Upper lobe of left lung (tissue), 4 donors: ENCODE measurements at regions not wholly inside any gene's neighbourhood (a gene's known extent, or its start where the extent isn't known, plus 50 kb on each side); places are given as distances from the start of the nearest gene placed in this dataset.

Source experiments
- EP300 ChIP-seq, 4 donors: sonication (generic); formaldehyde crosslinking; IDR thresholded peaks; one replicate each; pipeline ENCODE4 v1.5.1; 2017; ENCODE audit warnings: antibody characterized with exemption in 4 of 4, control low read depth in 2 of 4
- POLR2A ChIP-seq, 4 donors: fragments of 450-650 bp; IDR thresholded peaks; one replicate each; pipeline ENCODE4 v1.5.1; 2016 to 2017; ENCODE audit warnings: antibody characterized with exemption in 4 of 4, mild to moderate bottlenecking in 2 of 4
- TF ChIP-seq, protein P1 (sequence below), 6 experiments: fragments of 450-650 bp in 4 of 6; fragments of 200-600 bp in 2 of 6; sonication (generic) in 2 of 6; IDR thresholded peaks; one replicate each; pipeline ENCODE4 v1.5.1; 2016 to 2019; ENCODE audit warnings: antibody characterized with exemption in 6 of 6

DNA sequence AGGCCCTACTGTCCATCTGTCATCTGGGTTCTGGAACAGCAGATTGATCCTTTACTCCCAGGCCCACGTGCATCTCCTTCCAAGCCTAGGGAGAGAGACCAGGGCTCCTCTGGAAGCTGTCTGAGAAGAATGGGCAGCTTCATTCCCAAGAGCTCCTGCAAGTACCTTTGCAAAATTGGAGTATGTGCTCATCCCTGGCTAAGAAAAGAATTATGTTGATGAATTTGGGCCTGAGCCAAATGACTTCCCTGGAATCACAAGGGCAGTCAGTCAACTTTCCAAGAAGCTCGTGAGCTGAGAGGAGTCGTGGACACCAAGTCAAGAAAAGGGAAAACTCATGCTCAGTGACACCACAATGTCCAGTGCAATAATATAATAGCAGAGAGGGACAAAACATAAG lies 54.6 kb upstream of the AKAP12 start:
- TF ChIP-seq, protein P1, sequence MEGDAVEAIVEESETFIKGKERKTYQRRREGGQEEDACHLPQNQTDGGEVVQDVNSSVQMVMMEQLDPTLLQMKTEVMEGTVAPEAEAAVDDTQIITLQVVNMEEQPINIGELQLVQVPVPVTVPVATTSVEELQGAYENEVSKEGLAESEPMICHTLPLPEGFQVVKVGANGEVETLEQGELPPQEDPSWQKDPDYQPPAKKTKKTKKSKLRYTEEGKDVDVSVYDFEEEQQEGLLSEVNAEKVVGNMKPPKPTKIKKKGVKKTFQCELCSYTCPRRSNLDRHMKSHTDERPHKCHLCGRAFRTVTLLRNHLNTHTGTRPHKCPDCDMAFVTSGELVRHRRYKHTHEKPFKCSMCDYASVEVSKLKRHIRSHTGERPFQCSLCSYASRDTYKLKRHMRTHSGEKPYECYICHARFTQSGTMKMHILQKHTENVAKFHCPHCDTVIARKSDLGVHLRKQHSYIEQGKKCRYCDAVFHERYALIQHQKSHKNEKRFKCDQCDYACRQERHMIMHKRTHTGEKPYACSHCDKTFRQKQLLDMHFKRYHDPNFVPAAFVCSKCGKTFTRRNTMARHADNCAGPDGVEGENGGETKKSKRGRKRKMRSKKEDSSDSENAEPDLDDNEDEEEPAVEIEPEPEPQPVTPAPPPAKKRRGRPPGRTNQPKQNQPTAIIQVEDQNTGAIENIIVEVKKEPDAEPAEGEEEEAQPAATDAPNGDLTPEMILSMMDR (IDR thresholded peaks at IDR 0.05): no peak
- no peak for TF ChIP-seq POLR2A (IDR thresholded peaks at IDR 0.05)
- TF ChIP-seq EP300 (IDR thresholded peaks at IDR 0.05): no peak
